Spleen (tissue), 7 donors: ENCODE measurements at regions not wholly inside any gene's neighbourhood (a gene's known extent, or its start where the extent isn't known, plus 50 kb on each side); places are given as distances from the start of the nearest gene placed in this dataset.

ENCODE experiments used
- CTCF ChIP-seq, 11 experiments: fragments of 200-600 bp in 7 of 11; fragments of 450-650 bp in 4 of 11; sonication (generic) in 4 of 11; IDR thresholded peaks in 8 of 11; conservative IDR thresholded peaks in 3 of 11; 1 replicate in 7 of 11; 2 replicates in 4 of 11; pipeline versions ENCODE4 v1.4.0 to v1.8.0; 2016 to 2021; ENCODE audit warnings: antibody characterized with exemption in 11 of 11, inconsistent platforms in 4 of 11, mild to moderate bottlenecking in 1 of 11
- POLR2A ChIP-seq, 3 donors: fragments of 450-650 bp; IDR thresholded peaks; one replicate each; pipeline ENCODE4 v1.5.1; 2017; ENCODE audit warnings: antibody characterized with exemption in 3 of 3, mild to moderate bottlenecking in 1 of 3
- POLR2AphosphoS5 ChIP-seq, 3 donors: sonication (generic); formaldehyde crosslinking; IDR thresholded peaks; one replicate each; pipeline ENCODE4 v1.5.1; 2017; ENCODE audit warnings: antibody characterized with exemption in 3 of 3
- donor health status: DM: no; HTN: no; CAD: no; lungs with moderate emphysema.
- donor health status: DM: no; HTN: no; CAD: no.
- donor health status: DM: no; HTN: no; CAD: no.

- TF ChIP-seq POLR2A (IDR thresholded peaks at IDR 0.05) (no peak), CTCF (IDR thresholded peaks at IDR 0.05 in 8 of 11, conservative IDR thresholded peaks at IDR 0.05 in 3 of 11) (no peak), POLR2AphosphoS5 (IDR thresholded peaks at IDR 0.05) (no peak)
These were observed 285.5 kb upstream of the CFAP20DC start for GRCh38 chr3:59335338-59335737.
